ENCODE measurements at regions not wholly inside any gene's neighbourhood (a gene's known extent, or its start where the extent isn't known, plus 50 kb on each side); places are given as distances from the start of the nearest gene placed in this dataset.

DNA sequence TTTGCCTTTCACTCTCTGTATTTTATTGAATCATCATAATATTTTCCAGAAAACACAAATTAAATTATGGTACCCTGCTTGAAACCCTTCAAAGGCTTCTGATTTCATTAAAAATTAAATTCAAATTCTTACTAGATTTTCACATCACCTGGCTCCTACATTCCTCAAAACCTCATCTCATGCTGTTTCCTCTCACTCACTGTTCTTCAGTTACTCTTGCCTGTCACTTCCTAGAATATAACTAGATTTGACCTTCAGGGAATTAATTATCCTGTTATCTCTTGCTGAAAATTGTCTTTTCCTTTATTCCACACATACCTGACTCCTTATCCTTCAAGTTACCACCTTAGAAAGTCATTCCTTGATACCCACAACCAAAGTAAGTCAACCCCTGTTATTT lies 2294.7 kb downstream of the PCDH9 start:
- Histone ChIP-seq H3T11ph (ENCODE audit: low read length) (no peak overlapping the region), H3K14ac (ENCODE audit: insufficient read depth, low read length) (no peak overlapping the region), H3K56ac (ENCODE audit: insufficient read length, low read depth, low read length) (no peak overlapping the region), H2BK12ac (ENCODE audit: insufficient read length, low read depth, low read length) (no peak overlapping the region), H2BK120ac (ENCODE audit: low read depth, low read length, poor library complexity, severe bottlenecking) (no peak overlapping the region), H3K18ac (ENCODE audit: insufficient read length, low read depth, low read length) (no peak overlapping the region), H3K27me3 (ENCODE audit: insufficient read depth, low read length) (no peaks in the 10 kb centered on the region), H4K5ac (ENCODE audit: insufficient read length, low read depth, low read length) (no peak overlapping the region), H2BK5ac (ENCODE audit: insufficient read length, low read length) (no peak overlapping the region), H3K79me1 (ENCODE audit: insufficient read depth, low read depth, low read length, poor library complexity, severe bottlenecking) (no peaks in the 10 kb centered on the region), H4K8ac (replicated peaks; ENCODE audit: insufficient read length, low read depth, low read length) (no peak overlapping the region), H3K4me2 (ENCODE audit: insufficient read depth, insufficient read length, low read length) (no peak overlapping the region), H4K20me1 (ENCODE audit: control insufficient read depth, insufficient read depth, insufficient read length) (no peaks in the 10 kb centered on the region), H2AK5ac (ENCODE audit: insufficient read length, low read length) (no peak overlapping the region), H3K23me2 (ENCODE audit: insufficient read length, low read depth, low read length, poor library complexity, severe bottlenecking) (no peaks in the 10 kb centered on the region), H4K91ac (ENCODE audit: insufficient read length, low read depth, low read length) (no peak overlapping the region), H2BK15ac (ENCODE audit: low read depth, low read length) (no peak overlapping the region), H3K4me1 (ENCODE audit: insufficient read depth, low read length) (no peaks in the 10 kb centered on the region), H2BK20ac (ENCODE audit: low read depth, low read length, poor library complexity, severe bottlenecking) (no peak overlapping the region), H3K9ac (ENCODE audit: extremely low read depth, insufficient read length, low read length) (no peak overlapping the region), H3K23ac (ENCODE audit: insufficient read length, low read depth, low read length) (no peak overlapping the region), H2AFZ (ENCODE audit: low read length) (no peak overlapping the region), H3K79me2 (ENCODE audit: insufficient read depth, low read length) (no peaks in the 10 kb centered on the region), H3K27ac (ENCODE audit: insufficient read length, low read depth, low read length) (no peak overlapping the region), H3K4ac (ENCODE audit: low read depth, low read length) (no peak overlapping the region), H3K9me3 (ENCODE audit: control insufficient read depth, low read depth, low read length) (no peaks in the 10 kb centered on the region)
- no peak for DNase-seq
- H3K4me1 Mint-ChIP-seq, result no peaks in the 10 kb centered on the region
- H3K27ac Mint-ChIP-seq, result no peak overlapping the region
- no peak overlapping the region for H3K4me3 Mint-ChIP-seq
- no peaks in the 10 kb centered on the region for H3K9me3 Mint-ChIP-seq
- no peak for TF ChIP-seq CTCF (conservative IDR thresholded peaks at IDR 0.05)
- no peaks in the 10 kb centered on the region for H3K36me3 Mint-ChIP-seq (ENCODE audit: insufficient read depth in 1 of 3, low read depth in 3 of 3)
- no peaks in the 10 kb centered on the region for H3K27me3 Mint-ChIP-seq (ENCODE audit: low read depth)
